Fibroblast of lung (primary cell): ENCODE measurements at regions not wholly inside any gene's neighbourhood (a gene's known extent, or its start where the extent isn't known, plus 50 kb on each side); places are given as distances from the start of the nearest gene placed in this dataset.
"Not testable (repeated sequence)": the region's sequence is repeated elsewhere in the genome, so short reads cannot be mapped to it uniquely, and the experiment has no call there.

ENCODE experiments used
- DNase-seq, 2 donors: peaks; one replicate each; pipeline versions ENCODE4 v3.0.0 to v3.0.0-alpha.2; 2010; ENCODE audit warnings: low read depth in 2 of 2
- H2AFZ ChIP-seq: 2 replicates; pipeline ENCODE4 v1.5.1; 2012; ENCODE audit warnings: low read length, control low read depth, inconsistent platforms
- H3K27ac ChIP-seq: 2 replicates; pipeline ENCODE4 v1.5.1; 2011; ENCODE audit warnings: low read length, control low read depth; ENCODE audit not compliant: insufficient read depth
- H3K27me3 ChIP-seq: 2 replicates; pipeline ENCODE4 v1.5.1; 2011; ENCODE audit warnings: mild to moderate bottlenecking, low read length; ENCODE audit not compliant: control insufficient read depth, insufficient read depth
- H3K36me3 ChIP-seq: 2 replicates; pipeline ENCODE4 v1.5.1; 2011; ENCODE audit warnings: low read length; ENCODE audit not compliant: control insufficient read depth, insufficient read depth
- H3K4me1 ChIP-seq: 2 replicates; pipeline ENCODE4 v1.5.1; 2011; ENCODE audit warnings: low read length; ENCODE audit not compliant: control insufficient read depth, insufficient read depth; ENCODE audit errors: extremely low read depth
- H3K4me2 ChIP-seq: 2 replicates; pipeline ENCODE4 v1.5.1; 2011; ENCODE audit warnings: low read length, control low read depth; ENCODE audit not compliant: insufficient read depth; ENCODE audit errors: extremely low read depth
- H3K4me3 ChIP-seq, 4 experiments: fragments of 200-600 bp in 1 of 4; sonication (generic) in 1 of 4; replicated peaks in 1 of 4; 2 replicates each; pipeline ENCODE4 v1.5.1; 2011 to 2016; ENCODE audit warnings: low read length in 4 of 4, low read depth in 3 of 4, mild to moderate bottlenecking in 3 of 4, control low read depth in 2 of 4, inconsistent platforms in 1 of 4, mixed read lengths in 1 of 4; ENCODE audit not compliant: insufficient read depth in 1 of 4; ENCODE audit errors: control extremely low read depth in 1 of 4
- H3K79me2 ChIP-seq: 2 replicates; pipeline ENCODE4 v1.5.1; 2012; ENCODE audit warnings: mild to moderate bottlenecking, low read length, inconsistent platforms; ENCODE audit not compliant: control insufficient read depth, insufficient read depth
- H3K9ac ChIP-seq: 2 replicates; pipeline ENCODE4 v1.5.1; 2011; ENCODE audit warnings: mild to moderate bottlenecking, low read length, control low read depth; ENCODE audit not compliant: insufficient read depth
- H3K9me3 ChIP-seq: 2 replicates; pipeline ENCODE4 v1.5.1; 2012; ENCODE audit warnings: low read depth, low read length; ENCODE audit not compliant: control insufficient read depth, insufficient read depth
- H4K20me1 ChIP-seq: 2 replicates; pipeline ENCODE4 v1.5.1; 2011; ENCODE audit warnings: low read length; ENCODE audit not compliant: control insufficient read depth, insufficient read depth; ENCODE audit errors: extremely low read depth
- EZH2 ChIP-seq: IDR thresholded peaks from 2 replicates; pipeline ENCODE4 v1.5.1; 2012; ENCODE audit warnings: low read length, control low read depth, mild to moderate bottlenecking; ENCODE audit errors: missing control alignments
- TF ChIP-seq, protein P1 (sequence below), 2 donors: IDR thresholded peaks in 1 of 2; conservative IDR thresholded peaks in 1 of 2; 1 replicate in 1 of 2; 2 replicates in 1 of 2; pipeline ENCODE4 v1.5.1; 2011 to 2012; ENCODE audit warnings: low read length in 2 of 2, control low read depth in 1 of 2, inconsistent platforms in 1 of 2, low read depth in 1 of 2, mild to moderate bottlenecking in 1 of 2

DNA sequence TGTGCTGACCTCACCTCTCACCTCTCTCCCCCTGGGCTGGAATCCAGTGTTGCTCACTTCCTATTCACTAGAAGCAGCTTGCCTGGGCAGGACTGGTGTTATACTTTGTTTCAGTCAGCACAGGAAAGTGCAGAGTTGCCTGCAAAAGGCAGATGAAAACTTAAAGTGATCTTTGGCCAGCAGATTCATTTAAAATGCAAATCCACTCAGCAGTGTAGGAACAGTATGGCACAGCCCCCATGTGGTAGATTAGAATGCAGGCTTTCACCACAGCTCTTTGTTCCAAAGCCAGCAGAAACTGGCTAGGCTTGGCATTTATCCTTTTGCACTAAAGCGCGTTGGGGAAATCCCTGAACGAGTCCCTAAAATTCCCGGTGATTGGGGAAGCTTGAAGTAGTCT, 301.2 kb downstream of the OR4C45 start:
- no peaks in the 10 kb centered on the region for H3K36me3 ChIP-seq
- DNase-seq, result no peak
- no peaks in the 10 kb centered on the region for H3K9me3 ChIP-seq
- no peaks in the 10 kb centered on the region for H4K20me1 ChIP-seq
- TF ChIP-seq, protein P1, sequence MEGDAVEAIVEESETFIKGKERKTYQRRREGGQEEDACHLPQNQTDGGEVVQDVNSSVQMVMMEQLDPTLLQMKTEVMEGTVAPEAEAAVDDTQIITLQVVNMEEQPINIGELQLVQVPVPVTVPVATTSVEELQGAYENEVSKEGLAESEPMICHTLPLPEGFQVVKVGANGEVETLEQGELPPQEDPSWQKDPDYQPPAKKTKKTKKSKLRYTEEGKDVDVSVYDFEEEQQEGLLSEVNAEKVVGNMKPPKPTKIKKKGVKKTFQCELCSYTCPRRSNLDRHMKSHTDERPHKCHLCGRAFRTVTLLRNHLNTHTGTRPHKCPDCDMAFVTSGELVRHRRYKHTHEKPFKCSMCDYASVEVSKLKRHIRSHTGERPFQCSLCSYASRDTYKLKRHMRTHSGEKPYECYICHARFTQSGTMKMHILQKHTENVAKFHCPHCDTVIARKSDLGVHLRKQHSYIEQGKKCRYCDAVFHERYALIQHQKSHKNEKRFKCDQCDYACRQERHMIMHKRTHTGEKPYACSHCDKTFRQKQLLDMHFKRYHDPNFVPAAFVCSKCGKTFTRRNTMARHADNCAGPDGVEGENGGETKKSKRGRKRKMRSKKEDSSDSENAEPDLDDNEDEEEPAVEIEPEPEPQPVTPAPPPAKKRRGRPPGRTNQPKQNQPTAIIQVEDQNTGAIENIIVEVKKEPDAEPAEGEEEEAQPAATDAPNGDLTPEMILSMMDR (conservative IDR thresholded peaks at IDR 0.05 in 1 of 2, IDR thresholded peaks at IDR 0.05 in 1 of 2; ENCODE audit: low read depth in 1 of 2, low read length in 2 of 2), result no peak
- no peak for TF ChIP-seq EZH2
- no peaks in the 10 kb centered on the region for H3K27me3 ChIP-seq
- no peak overlapping the region for H3K27ac ChIP-seq
- H3K9ac ChIP-seq, result no peak overlapping the region
- no peaks in the 10 kb centered on the region for H3K79me2 ChIP-seq
- no peaks in the 10 kb centered on the region for H3K4me1 ChIP-seq
- no peak overlapping the region for H3K4me2 ChIP-seq
- H2AFZ ChIP-seq, result no peak overlapping the region
- no peak overlapping the region for H3K4me3 ChIP-seq

DNA sequence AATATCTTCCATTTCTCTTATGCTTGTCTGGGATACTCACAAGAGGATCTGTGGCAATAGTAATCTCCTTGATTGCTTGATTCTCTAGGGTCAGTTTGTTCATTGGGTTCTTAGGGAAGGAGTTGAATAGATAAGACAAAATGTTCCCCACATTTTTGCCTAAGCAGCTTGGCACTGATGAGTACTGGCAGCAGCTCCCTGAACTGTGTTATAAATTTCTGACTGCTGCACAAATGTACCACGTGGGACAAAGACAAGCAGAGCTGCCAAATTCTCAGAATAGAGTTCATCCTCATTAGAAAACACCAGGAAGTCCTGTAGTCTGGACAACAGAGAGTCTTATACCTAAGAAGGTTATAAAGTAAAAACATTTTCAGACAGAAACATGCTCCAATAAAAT, 304.8 kb downstream of the OR4C45 start:
- not testable (repeated sequence) for H3K4me2 ChIP-seq, H3K9me3 ChIP-seq, H3K79me2 ChIP-seq, H4K20me1 ChIP-seq, H3K36me3 ChIP-seq, H3K27me3 ChIP-seq, DNase-seq, H3K4me1 ChIP-seq, H2AFZ ChIP-seq, H3K27ac ChIP-seq, H3K4me3 ChIP-seq, H3K9ac ChIP-seq

DNA sequence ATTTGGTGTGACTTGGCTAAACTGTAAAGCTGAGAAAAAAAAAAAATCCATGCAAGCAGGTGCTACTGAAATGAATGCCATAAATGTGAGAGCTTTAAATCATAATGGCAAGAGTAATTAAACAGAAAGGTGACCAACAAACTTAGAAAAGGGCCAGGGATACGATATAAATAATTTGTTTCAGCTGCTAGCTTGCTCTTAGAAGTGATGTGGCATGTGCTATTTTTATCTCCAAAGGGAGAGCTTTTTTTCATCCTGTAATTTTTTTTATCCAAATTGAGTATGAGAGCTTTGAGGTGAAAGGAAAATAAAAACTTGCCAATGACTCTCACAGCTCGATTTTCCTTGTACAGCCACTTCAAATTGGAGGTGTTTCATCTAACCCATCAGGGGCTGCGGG, 315.3 kb downstream of the OR4C45 start:
- H2AFZ ChIP-seq, H3K27ac ChIP-seq, H3K79me2 ChIP-seq, H3K36me3 ChIP-seq, H4K20me1 ChIP-seq, H3K27me3 ChIP-seq, DNase-seq, H3K9ac ChIP-seq, H3K9me3 ChIP-seq, H3K4me1 ChIP-seq, H3K4me3 ChIP-seq, H3K4me2 ChIP-seq: not testable (repeated sequence)

DNA sequence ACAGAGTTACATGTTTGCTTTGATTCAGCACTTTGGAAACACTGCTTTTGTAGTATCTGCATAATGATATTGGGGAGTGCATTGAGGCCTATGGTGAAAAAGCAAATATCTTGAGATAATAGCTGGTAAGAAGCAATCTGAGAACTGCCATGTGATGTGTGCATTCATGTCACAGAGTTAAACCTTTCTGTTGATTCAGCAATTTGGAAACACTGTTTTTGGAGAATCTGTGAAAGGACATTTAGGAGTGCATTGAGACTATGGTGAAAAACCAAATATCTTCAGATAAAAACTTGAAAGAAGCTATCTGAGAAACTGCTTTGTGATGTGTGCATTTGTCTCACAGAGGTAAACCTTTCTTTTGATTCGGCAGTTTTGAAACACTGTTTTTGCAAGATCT, 346.8 kb downstream of the OR4C45 start:
- Histone ChIP-seq H3K79me2 (no peaks in the 10 kb centered on the region), H4K20me1 (no peaks in the 10 kb centered on the region), H2AFZ (no peak overlapping the region), H3K9me3 (no peaks in the 10 kb centered on the region), H3K9ac (no peak overlapping the region), H3K27ac (no peak overlapping the region), H3K27me3 (no peaks in the 10 kb centered on the region), H3K4me3 (no peak overlapping the region), H3K4me1 (no peaks in the 10 kb centered on the region), H3K36me3 (no peaks in the 10 kb centered on the region), H3K4me2 (no peak overlapping the region)
- TF ChIP-seq, protein P1 (conservative IDR thresholded peaks at IDR 0.05 in 1 of 2, IDR thresholded peaks at IDR 0.05 in 1 of 2; ENCODE audit: low read depth in 1 of 2, low read length in 2 of 2), result no peak
- TF ChIP-seq EZH2, result no peak
- DNase-seq, result no peak
